Stomach smooth muscle (tissue), 2 donors: ENCODE measurements at regions not wholly inside any gene's neighbourhood (a gene's known extent, or its start where the extent isn't known, plus 50 kb on each side); places are given as distances from the start of the nearest gene placed in this dataset.

Experiments used
- H3K27ac ChIP-seq: one replicate; pipeline ENCODE4 v1.7.0; 2013; ENCODE audit warnings: mild to moderate bottlenecking, low read length, inconsistent platforms
- H3K27me3 ChIP-seq, 2 donors: one replicate each; pipeline ENCODE4 v1.7.0; 2013; ENCODE audit warnings: low read length in 2 of 2; ENCODE audit not compliant: insufficient read depth in 2 of 2, control insufficient read depth in 1 of 2
- H3K36me3 ChIP-seq, 2 donors: one replicate each; pipeline ENCODE4 v1.7.0; 2013; ENCODE audit warnings: low read length in 2 of 2; ENCODE audit not compliant: control insufficient read depth in 2 of 2, insufficient read depth in 2 of 2
- H3K4me1 ChIP-seq: one replicate; pipeline ENCODE4 v1.7.0; 2013; ENCODE audit warnings: low read length; ENCODE audit not compliant: control insufficient read depth, insufficient read depth
- H3K4me3 ChIP-seq, 2 donors: one replicate each; pipeline ENCODE4 v1.7.0; 2013; ENCODE audit warnings: low read length in 2 of 2
- H3K9ac ChIP-seq, 2 donors: one replicate each; pipeline ENCODE4 v1.7.0; 2013; ENCODE audit warnings: low read length in 2 of 2, mild to moderate bottlenecking in 1 of 2
- H3K9me3 ChIP-seq, 2 donors: one replicate each; pipeline ENCODE4 v1.7.0; 2013; ENCODE audit warnings: low read length in 2 of 2; ENCODE audit not compliant: control insufficient read depth in 2 of 2
- donor health status: healthy.
- donor health status: Pancreatic carcinoma.

DNA sequence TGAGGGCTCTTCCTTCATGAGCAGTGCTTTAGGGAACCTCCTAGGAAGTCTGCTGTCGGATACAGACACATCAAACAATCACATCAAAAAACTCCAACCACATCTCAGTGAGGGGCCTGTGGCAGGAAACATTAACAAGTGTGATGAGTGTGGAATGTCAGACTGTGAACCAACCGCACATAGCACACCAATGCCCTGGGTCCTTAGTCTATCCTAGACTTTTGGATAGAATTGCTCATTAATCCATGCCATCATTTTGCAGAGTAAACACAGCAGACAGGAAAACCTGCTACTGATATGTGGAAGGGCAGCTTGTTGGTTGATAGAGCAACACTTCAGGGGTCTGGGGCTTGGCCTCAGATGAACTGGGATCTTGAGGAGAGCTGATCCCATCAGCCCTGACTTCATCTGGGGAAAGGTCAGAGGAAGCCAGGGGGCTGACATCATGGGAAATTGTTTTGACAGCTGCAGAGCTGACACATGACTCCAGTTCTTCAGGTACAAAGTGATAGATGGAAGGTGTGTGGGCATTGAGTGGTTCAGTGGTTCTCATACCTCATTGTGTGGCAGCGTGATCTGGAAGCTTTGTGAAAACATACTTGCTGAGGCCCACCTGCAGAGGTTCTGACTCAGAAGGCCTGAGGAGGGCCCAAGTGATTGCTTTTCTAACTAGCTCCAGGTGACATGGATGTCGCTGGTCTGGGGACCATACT lies 193.3 kb downstream of the DIRAS2 start:
- Histone ChIP-seq H3K27me3 (peaks cover 0 to 3% of the 10 kb centered on the region in 2 donors), H3K9me3 (peaks cover 0 to 6% of the 10 kb centered on the region in 2 donors), H3K9ac (no peak overlapping the region), H3K27ac (no peak overlapping the region), H3K4me3 (no peak overlapping the region), H3K4me1 (no peaks in the 10 kb centered on the region), H3K36me3 (no peaks in the 10 kb centered on the region)

DNA sequence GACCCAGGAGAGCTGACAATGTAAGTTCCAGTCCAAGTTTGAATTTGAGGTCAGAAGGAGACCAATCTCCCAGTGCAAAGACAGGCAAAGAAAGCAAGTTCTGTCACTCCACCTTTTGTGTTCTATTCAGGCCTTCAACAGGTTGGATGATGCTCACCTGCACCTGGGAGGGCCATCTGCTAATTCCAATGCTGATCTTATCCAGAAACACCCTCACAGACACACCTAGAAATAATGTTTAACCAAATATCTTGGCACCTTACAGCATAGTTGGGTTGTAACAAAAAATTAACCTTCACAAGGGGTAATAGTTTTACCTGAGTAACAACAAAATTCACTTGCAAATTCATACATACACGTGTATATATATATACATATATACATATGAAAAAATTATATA lies 190.8 kb downstream of the DIRAS2 start:
- Histone ChIP-seq H3K27me3 (peaks cover 0 to 3% of the 10 kb centered on the region in 2 donors), H3K36me3 (no peaks in the 10 kb centered on the region), H3K27ac (no peak overlapping the region), H3K9me3 (peaks cover 0 to 9% of the 10 kb centered on the region in 2 donors), H3K4me3 (no peak overlapping the region), H3K9ac (no peak overlapping the region), H3K4me1 (no peaks in the 10 kb centered on the region)

DNA sequence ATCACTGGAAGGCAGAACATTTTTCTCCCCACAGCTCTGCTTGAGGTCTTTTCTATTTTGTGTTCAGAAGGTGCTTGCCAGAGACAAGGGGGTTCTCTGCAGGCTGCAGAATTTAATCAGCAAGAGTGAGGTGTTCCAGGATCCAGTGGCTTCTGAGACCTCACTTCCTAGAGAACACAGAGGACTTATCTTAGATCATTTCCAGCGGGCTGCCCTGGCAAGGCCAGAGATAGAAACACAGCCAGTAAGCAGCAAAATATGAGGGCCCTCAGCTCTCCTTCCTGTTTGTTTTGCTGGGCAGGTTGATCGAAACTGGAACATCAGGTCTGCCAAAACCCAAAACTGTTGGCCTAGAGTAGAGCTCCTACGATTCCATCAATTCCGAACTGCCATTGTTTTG lies 187.3 kb downstream of the DIRAS2 start:
- H3K4me3 ChIP-seq: no peak overlapping the region

DNA sequence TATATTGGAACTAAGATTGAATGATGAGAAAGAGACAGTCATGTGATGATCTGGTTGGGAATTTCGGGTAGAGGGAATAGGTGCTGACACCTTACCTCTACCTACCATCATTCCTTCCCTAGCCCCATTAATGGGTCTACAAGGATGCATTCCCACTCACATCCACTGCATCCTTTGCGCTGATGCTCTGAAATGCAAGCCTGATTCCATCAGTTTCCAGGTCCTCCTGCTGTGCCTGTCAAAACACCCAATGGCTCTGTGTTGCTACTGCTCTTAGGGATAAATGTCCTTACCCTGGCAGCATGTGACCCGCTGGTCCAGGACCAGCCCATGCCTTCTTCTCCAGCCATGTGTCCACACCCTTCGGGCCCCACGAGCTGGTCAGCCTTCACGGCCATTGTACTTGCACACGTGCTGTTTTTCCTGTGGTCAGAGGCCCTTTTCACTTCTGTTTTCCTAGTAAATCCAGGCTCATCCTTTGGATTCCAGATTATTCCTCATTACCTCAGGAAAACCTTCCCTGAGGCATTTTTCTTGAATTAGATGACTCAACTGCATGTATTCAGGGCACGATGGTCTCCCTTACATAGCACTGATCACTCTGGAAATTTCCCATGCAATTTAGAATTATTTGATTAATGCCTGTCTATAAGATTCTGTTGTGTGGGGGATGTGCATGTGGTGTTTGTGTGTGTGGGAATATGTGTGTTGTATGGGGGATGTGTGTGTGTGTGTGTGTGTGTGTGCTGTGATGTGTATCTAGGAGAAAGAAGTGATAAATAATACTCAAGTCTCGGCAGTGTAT lies 185.0 kb downstream of the DIRAS2 start:
- no peak overlapping the region for H3K27ac ChIP-seq
- no peaks in the 10 kb centered on the region for H3K4me1 ChIP-seq
- H3K4me3 ChIP-seq: no peak overlapping the region
- H3K36me3 ChIP-seq: no peaks in the 10 kb centered on the region
- H3K9ac ChIP-seq: no peak overlapping the region
- H3K9me3 ChIP-seq: peaks cover 3 to 9% of the 10 kb centered on the region in 2 donors
- no peaks in the 10 kb centered on the region for H3K27me3 ChIP-seq

More for the DNA sequence above, 187.3 kb downstream of the DIRAS2 start:
- H3K27ac ChIP-seq: no peak overlapping the region
- H3K4me1 ChIP-seq: no peaks in the 10 kb centered on the region
- H3K36me3 ChIP-seq: no peaks in the 10 kb centered on the region
- peaks cover 3 to 9% of the 10 kb centered on the region in 2 donors for H3K9me3 ChIP-seq
- H3K9ac ChIP-seq: no peak overlapping the region
- H3K27me3 ChIP-seq: no peaks in the 10 kb centered on the region

DNA sequence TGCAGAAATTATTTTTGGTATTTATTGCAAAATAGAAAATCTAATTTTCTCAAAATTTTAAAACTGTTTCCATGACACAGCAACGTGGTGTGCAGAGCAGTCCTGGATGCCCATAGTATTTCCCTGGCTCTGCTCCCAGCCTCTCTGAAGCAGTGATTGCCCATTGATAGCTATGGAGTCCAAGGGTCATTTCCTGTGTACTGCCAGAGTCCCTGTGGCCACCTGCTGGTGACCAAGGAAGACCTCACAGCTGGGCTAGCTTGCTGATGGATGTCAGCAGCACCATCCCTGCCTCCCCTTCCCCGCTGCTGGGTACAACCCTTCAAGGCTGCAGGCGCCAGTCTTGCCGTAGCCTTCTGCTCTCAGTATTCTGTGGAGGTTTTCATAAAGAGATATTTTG lies 184.1 kb downstream of the DIRAS2 start:
- Histone ChIP-seq H3K4me3 (no peak overlapping the region), H3K27me3 (no peaks in the 10 kb centered on the region), H3K4me1 (no peaks in the 10 kb centered on the region), H3K9ac (no peak overlapping the region), H3K9me3 (peaks cover 3% of the 10 kb centered on the region in 2 donors), H3K27ac (no peak overlapping the region), H3K36me3 (no peaks in the 10 kb centered on the region)

DNA sequence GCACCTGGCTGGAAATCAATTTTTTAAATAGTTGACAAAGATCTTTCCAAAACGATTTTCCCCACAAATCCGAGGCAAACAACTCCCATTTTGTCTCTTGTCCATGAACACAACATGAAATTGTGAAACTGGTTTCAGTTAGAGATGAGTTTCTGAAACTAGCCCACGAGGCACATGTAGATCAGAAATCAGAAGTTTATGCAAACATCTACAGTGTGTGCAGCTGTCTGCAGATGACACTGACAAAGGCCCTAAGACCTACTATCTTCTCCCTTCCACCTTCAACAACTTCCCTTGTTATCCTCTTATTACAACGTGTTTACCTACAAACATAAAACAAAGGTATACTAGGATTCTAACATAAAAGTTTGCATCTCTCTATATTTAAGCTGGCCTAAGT lies 183.3 kb downstream of the DIRAS2 start:
- Histone ChIP-seq H3K36me3 (no peaks in the 10 kb centered on the region), H3K4me1 (no peaks in the 10 kb centered on the region), H3K9me3 (peaks cover 3% of the 10 kb centered on the region in 2 donors), H3K4me3 (no peak overlapping the region), H3K27me3 (no peaks in the 10 kb centered on the region), H3K27ac (no peak overlapping the region), H3K9ac (no peak overlapping the region)

DNA sequence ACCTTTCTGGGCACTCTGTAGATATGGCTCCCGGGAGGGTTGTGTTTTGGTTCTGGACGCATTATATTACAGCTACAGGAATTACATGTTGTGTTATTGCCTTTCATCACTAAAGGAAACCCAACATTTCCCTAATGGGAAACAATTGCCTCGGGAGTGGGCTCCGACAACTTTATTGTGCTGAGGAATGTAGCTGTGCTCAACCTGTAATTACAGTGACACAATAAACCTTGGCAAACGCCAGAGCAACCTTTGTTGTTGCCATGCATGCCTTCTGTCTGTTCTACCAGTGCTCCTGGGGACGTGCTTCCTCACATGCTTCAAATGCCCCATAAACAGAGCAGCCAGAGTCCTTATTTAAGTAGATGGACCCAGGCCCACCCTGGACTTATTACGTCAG lies 182.4 kb downstream of the DIRAS2 start:
- Histone ChIP-seq H3K9ac (no peak overlapping the region), H3K9me3 (peaks cover 3% of the 10 kb centered on the region in 2 donors), H3K4me1 (no peaks in the 10 kb centered on the region), H3K4me3 (no peak overlapping the region), H3K36me3 (no peaks in the 10 kb centered on the region), H3K27ac (no peak overlapping the region), H3K27me3 (no peaks in the 10 kb centered on the region)

DNA sequence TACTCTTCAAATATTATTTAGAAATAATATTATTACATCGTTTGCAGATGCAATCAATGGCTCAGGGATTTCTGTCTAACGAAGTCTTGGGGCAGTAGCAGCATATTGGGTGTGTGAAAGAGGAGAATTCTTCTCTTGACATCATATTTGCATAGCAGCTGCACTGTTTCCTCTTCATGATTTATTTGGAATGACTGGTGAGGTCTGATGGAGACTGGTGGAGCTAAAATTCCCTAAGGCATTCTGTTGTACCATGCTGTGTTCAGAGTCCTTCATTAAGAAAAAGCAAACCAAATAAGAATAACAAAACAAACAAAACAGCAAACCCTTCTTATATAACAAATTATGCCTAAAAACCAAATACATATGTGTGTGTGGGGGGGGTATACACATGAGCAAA lies 177.6 kb downstream of the DIRAS2 start:
- Histone ChIP-seq H3K4me1 (no peaks in the 10 kb centered on the region), H3K27ac (no peak overlapping the region), H3K36me3 (no peaks in the 10 kb centered on the region), H3K9me3 (peaks cover 0 to 3% of the 10 kb centered on the region in 2 donors), H3K4me3 (no peak overlapping the region), H3K27me3 (no peaks in the 10 kb centered on the region), H3K9ac (no peak overlapping the region)

DNA sequence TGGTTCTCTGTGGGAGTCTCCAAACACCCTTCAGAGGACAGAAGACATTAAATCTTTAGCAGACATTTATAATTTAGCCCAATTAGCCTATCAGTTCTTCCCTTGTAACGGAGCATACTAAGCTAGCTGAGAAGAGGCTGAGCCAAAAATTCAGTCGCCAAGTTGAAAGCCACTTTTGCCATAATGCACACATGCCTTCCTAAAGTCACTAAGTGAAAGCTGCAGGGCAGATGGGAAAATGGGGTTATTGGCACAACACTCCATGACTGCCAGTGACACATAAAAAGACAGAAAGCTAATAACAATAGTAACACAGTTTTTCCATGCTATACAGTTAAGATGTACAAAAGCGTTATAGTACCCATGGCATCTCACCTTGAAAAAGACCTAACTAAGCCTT lies 176.2 kb downstream of the DIRAS2 start:
- Histone ChIP-seq H3K9me3 (no peaks in the 10 kb centered on the region), H3K9ac (no peak overlapping the region), H3K27me3 (no peaks in the 10 kb centered on the region), H3K27ac (no peak overlapping the region), H3K4me1 (no peaks in the 10 kb centered on the region), H3K36me3 (no peaks in the 10 kb centered on the region), H3K4me3 (no peak overlapping the region)

DNA sequence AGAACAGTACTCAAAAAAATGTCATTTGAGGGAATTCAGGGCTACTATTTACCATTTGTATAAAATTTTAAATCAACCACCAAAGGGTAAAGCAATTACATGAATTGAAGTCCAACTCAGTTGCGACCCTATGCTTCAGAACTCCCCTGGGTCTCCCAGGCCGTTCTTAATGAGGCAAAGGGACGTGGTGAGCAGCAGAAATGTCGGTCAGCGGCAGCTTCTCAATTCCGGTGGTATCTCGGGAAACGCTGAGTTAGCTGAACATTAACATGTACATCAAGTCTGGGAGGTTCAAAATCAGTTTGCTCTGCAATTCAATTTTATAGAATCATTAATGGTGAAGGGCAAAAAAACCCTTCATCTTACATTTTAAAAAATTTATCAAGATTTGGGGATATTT lies 173.2 kb downstream of the DIRAS2 start:
- Histone ChIP-seq H3K27ac (no peak overlapping the region), H3K9ac (no peak overlapping the region), H3K27me3 (no peaks in the 10 kb centered on the region), H3K36me3 (no peaks in the 10 kb centered on the region), H3K4me3 (no peak overlapping the region), H3K9me3 (no peaks in the 10 kb centered on the region), H3K4me1 (no peaks in the 10 kb centered on the region)

DNA sequence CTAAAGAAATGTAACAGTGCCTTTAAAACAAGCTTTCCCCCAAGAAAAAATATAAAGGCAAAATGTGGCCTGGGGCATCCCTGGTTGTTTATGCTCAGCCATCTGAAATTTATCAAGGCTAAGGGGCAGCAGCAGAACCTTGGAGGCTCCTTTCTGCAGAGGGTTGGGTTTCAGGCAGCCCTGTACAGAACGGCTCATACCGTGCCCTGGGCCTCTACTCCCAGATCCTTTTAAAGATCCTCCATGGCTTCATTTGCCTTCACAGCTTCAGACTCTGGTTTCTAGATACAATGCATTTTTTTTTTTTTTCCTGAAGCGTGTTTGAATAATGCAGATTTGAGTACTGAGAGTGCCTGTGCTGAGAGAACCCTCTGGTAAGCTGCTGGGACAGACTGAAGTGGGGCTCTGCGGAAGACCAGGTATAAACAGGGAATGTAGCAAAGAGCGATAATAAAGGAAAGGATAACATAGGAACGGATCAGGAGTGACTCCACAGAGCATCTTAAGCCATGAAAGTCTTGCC lies 172.7 kb downstream of the DIRAS2 start:
- Histone ChIP-seq H3K4me3 (no peak overlapping the region), H3K9ac (no peak overlapping the region), H3K36me3 (no peaks in the 10 kb centered on the region), H3K9me3 (no peaks in the 10 kb centered on the region), H3K27ac (no peak overlapping the region), H3K4me1 (no peaks in the 10 kb centered on the region), H3K27me3 (no peaks in the 10 kb centered on the region)
